Stimulated activated CD4-positive, alpha-beta T cell treated with anti-CD3 and anti-CD28 coated beads, Interleukin-15, amount 100 ng/mL, for 24 hours (primary cell): ENCODE measurements at regions not wholly inside any gene's neighbourhood (a gene's known extent, or its start where the extent isn't known, plus 50 kb on each side); places are given as distances from the start of the nearest gene placed in this dataset.
"Not testable (repeated sequence)": the region's sequence is repeated elsewhere in the genome, so short reads cannot be mapped to it uniquely, and the experiment has no call there.

Source experiments
- DNase-seq: peaks from one replicate; pipeline ENCODE4 v3.0.0-alpha.2; 2020

DNA sequence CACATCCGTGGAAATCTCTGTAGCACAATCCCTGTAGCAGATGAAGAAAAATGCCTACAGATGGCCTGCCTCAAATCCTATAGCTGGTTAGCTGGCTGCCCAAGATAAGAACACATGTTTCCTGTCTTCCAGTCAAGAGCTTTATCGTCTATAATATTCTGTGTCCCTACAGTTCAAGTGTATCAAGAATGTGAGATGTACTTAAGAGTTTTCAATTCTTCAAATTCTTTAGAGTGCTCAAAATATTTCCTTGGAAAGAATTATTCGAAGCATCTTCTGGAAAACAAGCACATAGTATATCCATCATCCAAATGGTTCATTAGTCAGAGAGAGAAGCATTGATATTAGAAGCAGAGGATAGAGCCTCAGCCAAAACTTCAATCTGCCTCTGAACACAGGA lies 239.8 kb downstream of the COG6 start:
- no peak for DNase-seq

GRCh38 chr13:39897636-39898035 lies 242.2 kb downstream of the COG6 start:
- no peak for DNase-seq

- DNase-seq: no peak
These were observed 244.8 kb downstream of the COG6 start for GRCh38 chr13:39900106-39900750.

- no peak for DNase-seq
These were observed 249.5 kb downstream of the COG6 start for GRCh38 chr13:39904959-39905358.

- no peak for DNase-seq
These were observed 254.2 kb downstream of the COG6 start for GRCh38 chr13:39909634-39910033.

GRCh38 chr13:39910041-39910440 lies 254.6 kb downstream of the COG6 start:
- DNase-seq: no peak

DNA sequence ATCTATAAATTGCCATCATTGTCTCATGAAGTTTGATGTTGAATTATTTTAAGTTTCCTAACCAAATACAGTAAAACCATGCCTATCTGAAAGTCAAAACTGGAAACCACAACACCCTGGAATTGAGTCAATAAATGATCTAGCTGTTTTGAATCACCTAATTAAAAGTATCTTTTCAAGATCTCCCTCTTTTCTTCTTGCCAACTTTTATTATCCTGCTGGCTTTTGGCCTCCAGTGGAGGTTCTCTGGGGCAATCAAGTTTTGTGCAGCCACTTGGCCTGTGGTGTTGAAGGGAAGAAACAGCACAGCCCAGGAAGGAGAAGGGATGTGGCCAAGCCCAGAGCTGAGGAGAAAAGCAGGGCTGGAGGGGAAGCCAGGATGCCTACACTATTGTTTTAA lies 255.4 kb downstream of the COG6 start:
- peak; percentile 6 for DNase-seq

GRCh38 chr13:39913339-39913738 lies 257.9 kb downstream of the COG6 start:
- no peak for DNase-seq

- DNase-seq: no peak
These were observed 258.5 kb downstream of the COG6 start for GRCh38 chr13:39913928-39914327.

GRCh38 chr13:39915418-39915817 lies 260.0 kb downstream of the COG6 start:
- DNase-seq: no peak

DNA sequence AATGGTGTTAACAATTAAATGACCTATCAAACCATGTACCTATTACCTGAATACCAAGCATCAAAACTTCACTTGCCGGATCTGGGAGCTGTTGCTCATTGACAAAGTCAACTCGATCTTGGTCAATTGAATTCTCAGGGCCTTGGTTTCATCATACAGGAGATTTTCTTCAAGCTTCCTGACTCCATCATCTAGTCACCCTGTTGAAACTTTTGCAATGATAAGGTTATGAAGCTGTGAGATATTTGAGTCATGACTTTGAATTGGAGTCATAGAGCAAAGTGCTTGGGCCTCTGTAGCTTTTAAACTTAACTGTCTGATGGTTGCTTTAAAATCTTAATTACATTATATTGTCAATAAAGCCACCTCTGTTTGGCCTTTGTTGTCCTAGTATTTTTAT lies 260.9 kb downstream of the COG6 start:
- no peak for DNase-seq

- no peak for DNase-seq
These were observed 263.3 kb downstream of the COG6 start for GRCh38 chr13:39918620-39919236.

DNA sequence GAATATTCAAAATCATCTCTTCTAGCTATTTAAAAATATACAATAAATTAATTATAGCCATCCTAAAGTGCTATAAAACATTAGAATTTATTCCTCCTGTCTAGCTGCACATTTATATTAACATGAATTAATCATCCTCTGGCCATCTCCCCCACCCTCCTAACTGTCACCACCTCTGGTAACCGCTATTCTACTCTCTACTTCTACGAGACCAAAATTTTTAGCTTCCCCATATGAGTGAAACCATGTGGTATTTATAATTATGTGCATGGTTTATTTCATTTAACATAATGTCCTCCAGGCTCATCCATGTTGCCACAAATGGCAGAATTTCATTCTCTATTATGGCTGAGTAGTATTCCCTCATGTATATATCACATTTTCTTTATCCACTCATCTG lies 265.2 kb downstream of the COG6 start:
- no peak for DNase-seq

GRCh38 chr13:39926345-39926744 lies 270.9 kb downstream of the COG6 start:
- no peak for DNase-seq

- no peak for DNase-seq
These were observed 272.8 kb downstream of the COG6 start for GRCh38 chr13:39928261-39928660.

DNA sequence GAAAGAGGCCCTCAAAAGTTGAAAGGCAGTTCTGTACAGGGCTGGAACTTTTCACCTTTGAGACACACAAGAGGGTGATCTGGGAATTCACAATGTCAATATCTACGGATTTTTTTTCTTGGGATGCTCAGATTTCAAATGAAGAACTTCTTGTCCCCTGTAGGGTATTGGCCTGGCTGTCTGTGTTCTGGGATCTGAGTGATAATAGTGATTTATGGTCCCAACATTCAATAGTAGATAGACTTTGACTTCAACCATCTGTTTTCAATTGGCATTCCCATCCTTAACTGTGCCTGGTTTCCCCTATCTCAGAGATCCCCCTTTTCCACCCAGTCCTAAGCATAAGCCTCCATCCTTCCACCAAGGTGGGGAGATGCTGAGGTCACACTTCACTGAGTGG lies 274.1 kb downstream of the COG6 start:
- DNase-seq: no peak

- DNase-seq: no peak
These were observed 274.6 kb downstream of the COG6 start for GRCh38 chr13:39930060-39930459.

GRCh38 chr13:39930544-39931444 lies 275.3 kb downstream of the COG6 start:
- DNase-seq: no peak

GRCh38 chr13:39931505-39931904 lies 276.0 kb downstream of the COG6 start:
- no peak for DNase-seq

GRCh38 chr13:39932514-39932913 lies 277.1 kb downstream of the COG6 start:
- not testable (repeated sequence) for DNase-seq

GRCh38 chr13:39935155-39935554 lies 279.7 kb downstream of the COG6 start:
- no peak for DNase-seq

GRCh38 chr13:39938596-39938995 lies 283.1 kb downstream of the COG6 start:
- DNase-seq: no peak

DNA sequence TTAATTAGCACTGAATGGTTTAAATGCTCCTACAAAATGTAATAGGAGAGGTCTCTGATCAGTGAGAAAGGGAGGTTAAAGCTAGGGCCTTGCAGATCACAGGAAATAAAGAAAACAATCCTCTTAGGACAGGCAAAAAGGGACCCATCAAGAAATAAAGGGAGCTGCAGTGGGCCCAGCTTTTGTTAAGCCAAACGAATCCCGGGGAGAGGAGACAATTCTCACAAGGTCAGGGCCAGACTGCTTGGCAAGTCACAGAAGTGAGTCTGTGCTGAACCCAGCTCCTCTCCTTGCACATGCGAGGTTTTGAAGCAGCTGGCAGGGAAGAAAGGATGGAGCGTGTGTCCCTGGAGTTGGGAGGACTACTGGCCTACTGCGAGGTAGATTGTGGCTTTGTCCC lies 285.8 kb downstream of the COG6 start:
- DNase-seq: no peak
